KG1 (cell line): ENCODE measurements at regions not wholly inside any gene's neighbourhood (a gene's known extent, or its start where the extent isn't known, plus 50 kb on each side); places are given as distances from the start of the nearest gene placed in this dataset.

Experiments
- DNase-seq: peaks from one replicate; lab custom pipeline; 2025; lab: John Stamatoyannopoulos, UW

- DNase-seq, result no peak
These were observed 61.6 kb downstream of the CCR1 start for GRCh38 chr3:46146548-46146947.

DNA sequence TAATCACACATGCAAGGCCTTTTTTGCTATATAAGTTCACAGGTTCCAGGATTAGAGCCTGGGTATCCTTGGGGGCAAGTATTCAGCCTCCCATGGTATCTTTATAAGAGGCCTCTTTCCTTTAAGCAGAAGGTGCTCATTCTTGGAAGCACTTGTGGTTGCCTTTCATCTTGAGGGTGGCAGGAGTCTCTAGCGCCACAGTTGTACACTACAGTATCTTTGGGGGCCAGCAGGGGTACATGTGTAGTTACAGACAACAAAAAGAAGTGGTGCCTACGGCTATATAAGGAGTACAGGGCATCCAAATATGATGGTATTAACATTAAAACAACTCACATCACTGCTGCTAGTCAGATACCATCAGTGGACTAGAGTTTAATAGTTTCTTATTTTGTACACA, 62.1 kb downstream of the CCR1 start:
- DNase-seq, result no peak

GRCh38 chr3:46145147-46145546, 63.0 kb downstream of the CCR1 start:
- no peak for DNase-seq

DNA sequence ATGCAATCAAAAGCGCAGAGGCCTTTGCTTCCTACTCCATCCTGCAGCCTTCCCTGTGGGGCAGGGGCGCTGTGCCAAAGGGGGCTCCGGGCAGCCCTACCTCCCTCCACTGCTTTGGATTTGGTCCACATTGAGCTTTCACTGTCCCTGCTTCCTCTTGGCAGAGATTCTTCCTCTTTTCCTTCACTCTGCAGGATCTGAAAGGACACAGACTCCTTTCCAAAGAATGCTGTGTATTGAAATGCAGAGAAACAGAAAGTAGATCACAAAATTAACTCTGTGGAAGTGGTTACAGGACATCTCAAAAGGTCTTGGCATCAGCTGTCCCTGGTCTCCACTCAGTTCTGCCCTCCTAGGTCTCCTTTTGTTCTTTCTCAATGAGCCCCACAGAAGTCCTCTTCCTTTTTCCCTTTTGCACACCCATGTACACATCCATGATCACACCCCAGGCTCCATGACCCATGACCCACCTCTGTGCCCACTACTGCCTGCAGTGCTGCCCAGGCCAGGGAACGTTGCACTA, 64.1 kb downstream of the CCR1 start:
- DNase-seq, result no peak

DNA sequence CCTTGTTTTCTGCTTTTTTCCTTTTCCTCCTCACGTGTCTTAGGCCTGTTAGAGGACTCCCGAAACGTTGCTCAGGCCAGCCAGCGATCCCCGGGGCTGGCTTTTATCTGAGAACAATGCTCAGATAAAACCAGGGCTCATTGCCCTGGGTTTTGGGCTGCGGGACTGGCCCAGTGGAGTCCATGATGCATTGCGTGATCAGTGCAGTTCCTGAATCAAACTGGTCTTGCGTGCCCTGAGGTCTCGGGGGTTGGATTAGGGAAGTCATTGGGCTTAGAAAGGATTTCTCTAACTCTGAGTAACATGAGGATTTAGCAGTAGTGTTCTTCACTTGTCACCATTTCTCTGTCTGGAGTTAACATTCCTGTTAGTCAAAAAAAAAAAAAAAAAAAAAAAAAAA, 66.3 kb downstream of the CCR1 start:
- DNase-seq, result no peak

DNA sequence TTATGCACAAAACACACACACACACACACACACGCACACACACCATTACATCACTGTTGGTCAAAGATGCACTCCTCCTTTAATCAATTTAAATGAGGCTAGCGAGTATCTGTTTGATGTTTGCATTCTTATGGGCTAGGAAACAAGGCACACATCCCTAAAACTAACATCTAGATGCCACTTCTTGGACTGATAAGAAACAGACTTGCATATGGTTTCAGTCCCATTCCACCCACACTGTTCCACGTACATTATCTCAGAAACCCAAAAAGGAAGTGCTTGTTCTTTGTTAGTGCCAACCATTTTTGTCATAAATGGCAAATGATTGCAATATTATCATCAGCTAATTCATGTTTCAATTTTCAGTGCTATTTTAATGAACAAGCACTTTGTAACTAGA, 69.5 kb downstream of the CCR1 start:
- no peak for DNase-seq

DNA sequence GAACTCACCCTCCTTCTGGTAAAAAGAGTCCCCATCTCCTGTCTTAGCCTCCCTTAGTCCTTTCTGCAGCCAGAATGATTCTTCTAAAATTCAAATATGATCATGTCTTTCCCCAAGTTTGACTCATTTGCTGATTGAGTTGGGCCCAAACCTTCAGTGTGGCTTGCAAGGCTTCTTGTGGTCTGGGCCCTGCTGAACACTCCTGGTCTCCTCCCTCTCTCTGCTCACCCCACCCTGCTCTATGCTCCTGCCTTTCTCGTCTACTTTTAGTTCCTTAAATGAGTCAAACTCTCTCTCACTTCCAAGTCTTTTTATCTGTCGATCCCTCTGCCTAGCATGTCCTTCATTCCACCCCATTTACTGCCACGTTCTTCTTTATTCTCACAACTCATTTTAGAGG, 72.6 kb downstream of the CCR1 start:
- no peak for DNase-seq

GRCh38 chr3:46133285-46133684, 74.8 kb downstream of the CCR1 start:
- DNase-seq, result no peak

GRCh38 chr3:46132565-46132964, 75.5 kb downstream of the CCR1 start:
- DNase-seq, result no peak

DNA sequence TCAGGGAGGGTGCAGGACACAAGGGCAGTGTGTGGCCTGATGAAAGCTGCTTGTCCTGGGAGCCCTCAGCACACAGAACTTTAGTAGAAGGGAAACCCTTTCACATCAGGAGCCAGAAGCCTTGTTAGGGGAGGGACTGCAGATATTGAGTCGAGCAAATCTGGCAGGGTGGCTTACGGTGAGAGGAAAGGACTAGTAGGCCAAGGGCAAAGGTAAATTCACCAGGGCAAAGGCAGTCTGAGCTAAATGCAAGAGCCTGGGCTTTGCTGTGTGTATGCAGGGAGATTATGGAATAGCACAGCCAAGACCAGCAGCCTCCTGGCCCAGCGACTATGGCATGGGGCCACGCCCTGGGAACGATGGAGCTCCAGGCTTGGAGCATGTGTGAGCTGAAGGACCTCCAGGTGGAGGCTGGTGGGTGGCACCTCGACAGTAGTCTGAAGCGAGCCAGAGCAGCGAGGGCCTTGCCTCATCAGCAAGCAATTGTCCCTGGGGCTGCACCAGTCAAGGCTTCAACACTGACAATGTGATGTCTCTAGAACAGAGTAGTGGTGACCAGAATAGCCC, 76.1 kb downstream of the CCR1 start:
- DNase-seq, result no peak

DNA sequence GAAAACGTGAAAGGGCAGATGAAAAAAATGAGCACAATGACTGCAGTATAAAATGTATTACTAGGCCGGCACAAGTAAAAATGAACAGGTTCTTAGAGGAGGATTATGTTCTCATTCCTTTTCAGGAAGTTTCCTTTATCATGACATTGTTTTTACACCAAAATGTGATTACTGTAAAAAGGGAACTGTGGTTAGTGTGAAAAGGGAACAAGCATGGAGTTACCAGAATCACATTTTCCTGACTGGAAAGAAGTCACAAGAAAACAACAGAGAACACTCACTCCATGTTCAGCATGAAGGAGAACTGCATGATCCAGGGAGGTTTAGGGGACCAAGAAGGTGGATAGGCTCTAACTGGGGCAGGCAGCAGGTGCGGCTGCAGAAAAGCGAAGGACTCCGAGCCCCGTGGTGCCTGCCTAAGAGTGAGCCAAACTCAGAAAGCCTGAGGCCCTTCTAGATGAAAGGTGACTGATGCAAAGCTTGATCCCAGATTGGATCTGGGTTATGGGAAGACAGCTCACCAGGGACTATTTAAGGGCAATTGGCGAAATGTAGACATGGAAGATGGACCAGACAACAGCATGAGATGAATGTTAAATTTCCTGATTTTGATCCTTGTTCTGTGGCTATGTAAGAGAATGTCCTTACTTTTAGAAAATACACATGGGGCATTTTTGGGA, 77.3 kb downstream of the CCR1 start:
- no peak for DNase-seq

GRCh38 chr3:46129588-46130272, 78.4 kb downstream of the CCR1 start:
- no peak for DNase-seq

GRCh38 chr3:46127503-46127902, 80.6 kb downstream of the CCR1 start:
- no peak for DNase-seq

DNA sequence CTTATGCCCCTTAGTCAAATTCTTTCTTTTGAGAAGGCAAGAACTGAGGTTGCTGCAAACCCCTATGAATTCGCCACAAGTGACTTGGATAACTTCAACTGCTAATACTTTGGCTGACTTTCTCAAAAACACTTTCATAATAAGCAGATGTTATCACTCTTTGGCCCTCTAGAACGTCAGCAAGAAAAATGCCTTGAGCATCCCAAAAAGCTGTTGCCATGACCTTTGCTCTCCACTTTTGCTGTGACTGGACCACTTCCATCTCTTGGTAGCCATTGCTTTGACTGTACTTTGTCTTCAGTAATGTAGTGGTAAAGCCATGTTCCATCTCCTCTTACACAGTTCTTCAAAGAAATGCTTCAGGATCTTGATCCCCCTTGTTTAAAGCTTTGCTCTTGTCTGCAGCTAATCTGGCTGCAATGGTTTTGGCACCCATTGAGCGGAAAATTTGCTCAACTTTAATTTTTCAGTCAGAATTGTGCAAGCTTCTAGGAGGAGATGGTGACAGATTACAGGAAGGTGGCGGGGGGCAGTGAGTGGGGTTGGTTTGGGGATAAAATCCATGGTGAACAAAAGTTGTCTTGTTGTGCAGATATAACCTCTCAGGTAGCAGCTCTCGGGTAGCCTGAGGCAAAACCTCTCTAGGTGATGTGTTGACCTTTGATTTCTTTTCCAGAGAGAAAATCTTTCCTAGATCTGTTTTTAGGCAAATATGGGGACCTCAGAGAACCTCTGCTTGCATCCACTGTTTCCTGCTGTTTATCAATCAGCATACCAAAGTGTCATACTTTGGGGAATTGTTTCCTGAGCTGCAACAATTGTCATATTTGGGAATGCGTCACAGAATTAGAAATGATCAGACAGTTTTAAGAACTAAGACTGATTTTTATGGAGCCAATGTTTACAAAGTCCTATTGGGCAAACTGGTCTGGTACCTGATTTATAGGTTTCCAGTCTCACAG, 83.6 kb downstream of the CCR1 start:
- DNase-seq, result no peak

- DNase-seq, result no peak
These were observed 84.5 kb downstream of the CCR1 start for GRCh38 chr3:46123646-46124045.

DNA sequence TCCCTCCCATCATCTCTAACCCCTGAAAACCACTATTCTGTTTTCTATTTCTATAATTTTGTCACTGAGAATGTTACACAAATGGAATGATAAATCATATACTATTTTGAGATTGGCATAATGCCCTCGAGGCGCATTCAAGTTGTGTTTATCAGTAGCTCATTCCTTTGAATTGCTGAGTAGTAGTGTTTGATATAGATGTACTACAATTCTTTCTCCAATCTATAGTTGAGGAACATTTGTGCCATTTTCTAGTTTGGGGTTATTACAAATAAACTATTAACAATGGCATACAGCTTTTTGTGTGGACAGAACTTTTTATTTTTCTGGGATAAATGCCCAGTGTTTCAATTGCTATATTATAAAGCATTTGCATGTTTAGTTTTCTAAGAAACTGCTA, 86.0 kb downstream of the CCR1 start:
- DNase-seq, result no peak

DNA sequence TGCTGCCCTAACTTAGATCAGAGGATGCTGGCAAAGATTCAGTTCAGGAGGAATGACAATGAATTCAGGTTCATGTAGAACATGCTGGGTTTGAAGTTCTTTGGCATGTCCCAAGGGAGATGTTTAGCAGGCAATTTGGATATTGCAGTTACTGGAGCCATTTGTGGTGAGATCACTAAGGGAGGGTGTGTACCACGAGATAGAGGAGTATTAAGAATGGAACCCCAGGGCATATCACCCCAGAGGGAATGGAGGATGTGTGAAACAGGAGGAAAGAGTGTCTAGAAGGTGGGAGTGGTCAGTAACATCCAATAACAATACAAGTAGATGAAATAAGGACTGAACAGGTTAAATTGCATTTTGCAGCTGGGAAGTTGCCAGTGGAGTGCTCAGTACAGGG, 87.1 kb downstream of the CCR1 start:
- no peak for DNase-seq

- no peak for DNase-seq
These were observed 88.2 kb downstream of the CCR1 start for GRCh38 chr3:46119709-46120498.

- no peak for DNase-seq
These were observed 88.9 kb downstream of the CCR1 start for GRCh38 chr3:46119253-46119652.

- DNase-seq, result no peak
These were observed 89.7 kb upstream of the XCR1 start for GRCh38 chr3:46116996-46117395.

DNA sequence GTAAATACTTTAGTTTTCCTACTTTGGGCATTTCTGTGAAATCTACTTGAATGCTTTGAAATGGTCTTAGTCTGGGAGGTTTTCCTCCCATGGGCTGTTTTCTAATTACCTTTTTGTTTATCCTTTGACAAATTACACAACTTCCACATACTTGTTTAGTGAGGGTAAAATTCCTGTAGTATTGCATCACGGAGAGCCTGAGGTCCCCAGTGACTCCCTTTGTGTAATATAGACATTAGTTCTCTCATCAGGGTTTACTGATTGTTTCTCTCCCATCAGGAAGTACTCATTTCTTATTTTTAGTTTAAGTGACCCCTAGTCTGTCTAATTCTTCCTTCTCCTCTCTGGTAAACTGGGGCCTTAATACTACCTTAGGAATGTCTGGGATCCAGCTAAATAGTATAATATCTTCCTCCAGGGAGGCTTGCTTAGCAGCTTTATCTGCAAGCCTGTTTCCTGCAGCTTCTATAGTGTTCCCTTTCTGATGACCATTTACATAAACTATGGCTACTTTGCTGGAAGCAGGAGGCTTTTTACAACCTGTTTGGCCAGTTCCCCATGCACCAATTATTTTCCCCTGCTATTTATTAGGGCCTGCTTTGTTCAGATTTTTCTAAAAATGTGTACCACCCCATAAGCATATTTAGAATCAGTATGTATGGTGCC, 87.2 kb upstream of the XCR1 start:
- no peak for DNase-seq
